Smooth muscle cell (in vitro differentiated cells): ENCODE measurements at regions not wholly inside any gene's neighbourhood (a gene's known extent, or its start where the extent isn't known, plus 50 kb on each side); places are given as distances from the start of the nearest gene placed in this dataset.

Experiments used
- DNase-seq: peaks from one replicate; lab custom pipeline; 2025; ENCODE audit not compliant: unreplicated experiment; lab: John Stamatoyannopoulos, UW
- H2AFZ ChIP-seq: fragments of 200-600 bp; sonication (generic); 2 replicates; pipeline ENCODE4 v1.6.0; 2016; ENCODE audit warnings: antibody characterized with exemption, low read depth, mild to moderate bottlenecking
- H3F3A ChIP-seq: fragments of 200-600 bp; sonication (generic); 2 replicates; pipeline ENCODE4 v1.6.0; 2017; ENCODE audit warnings: antibody characterized with exemption, low read depth
- H3K27ac ChIP-seq: fragments of 200-600 bp; sonication (generic); 2 replicates; pipeline ENCODE4 v1.5.1; 2016; ENCODE audit warnings: low read depth, mild to moderate bottlenecking
- H3K27me3 ChIP-seq: fragments of 200-600 bp; sonication (generic); 2 replicates; pipeline ENCODE4 v1.6.1; 2016; ENCODE audit warnings: low read depth, mild to moderate bottlenecking
- H3K36me3 ChIP-seq: fragments of 200-600 bp; sonication (generic); 2 replicates; pipeline ENCODE4 v1.5.1; 2016; ENCODE audit warnings: low read depth
- H3K4me1 ChIP-seq: fragments of 200-600 bp; sonication (generic); 2 replicates; pipeline ENCODE4 v1.5.1; 2016; ENCODE audit warnings: low read depth
- H3K4me2 ChIP-seq: fragments of 200-600 bp; sonication (generic); 2 replicates; pipeline ENCODE4 v1.6.0; 2016; ENCODE audit warnings: mild to moderate bottlenecking
- H3K4me3 ChIP-seq: fragments of 200-600 bp; sonication (generic); 2 replicates; pipeline ENCODE4 v1.5.1; 2016; ENCODE audit warnings: mild to moderate bottlenecking
- H3K79me2 ChIP-seq: fragments of 200-600 bp; sonication (generic); 2 replicates; pipeline ENCODE4 v1.6.0; 2016; ENCODE audit warnings: low read depth, mild to moderate bottlenecking
- H3K9ac ChIP-seq: fragments of 200-600 bp; sonication (generic); 2 replicates; pipeline ENCODE4 v1.6.0; 2016; ENCODE audit warnings: low read depth
- H3K9me3 ChIP-seq: fragments of 200-600 bp; sonication (generic); replicated peaks from 2 replicates; pipeline ENCODE4 v1.5.1; 2016; ENCODE audit warnings: low read depth
- H4K20me1 ChIP-seq: fragments of 200-600 bp; sonication (generic); 2 replicates; pipeline ENCODE4 v1.6.0; 2016; ENCODE audit warnings: low read depth
- WGBS: methylation state at CpG from one replicate; pipeline ENCODE4 v1.1.7; 2016; ENCODE audit warnings: low lambda C conversion rate; 5-methylcytosine and 5-hydroxymethylcytosine counted together
- TF ChIP-seq, protein P1 (sequence below): fragments of 200-600 bp; sonication (generic); IDR thresholded peaks from 2 replicates; pipeline ENCODE4 v1.5.1; 2017; ENCODE audit warnings: borderline replicate concordance, mild to moderate bottlenecking, antibody characterized with exemption; ENCODE audit not compliant: insufficient read depth, poor library complexity, severe bottlenecking

DNA sequence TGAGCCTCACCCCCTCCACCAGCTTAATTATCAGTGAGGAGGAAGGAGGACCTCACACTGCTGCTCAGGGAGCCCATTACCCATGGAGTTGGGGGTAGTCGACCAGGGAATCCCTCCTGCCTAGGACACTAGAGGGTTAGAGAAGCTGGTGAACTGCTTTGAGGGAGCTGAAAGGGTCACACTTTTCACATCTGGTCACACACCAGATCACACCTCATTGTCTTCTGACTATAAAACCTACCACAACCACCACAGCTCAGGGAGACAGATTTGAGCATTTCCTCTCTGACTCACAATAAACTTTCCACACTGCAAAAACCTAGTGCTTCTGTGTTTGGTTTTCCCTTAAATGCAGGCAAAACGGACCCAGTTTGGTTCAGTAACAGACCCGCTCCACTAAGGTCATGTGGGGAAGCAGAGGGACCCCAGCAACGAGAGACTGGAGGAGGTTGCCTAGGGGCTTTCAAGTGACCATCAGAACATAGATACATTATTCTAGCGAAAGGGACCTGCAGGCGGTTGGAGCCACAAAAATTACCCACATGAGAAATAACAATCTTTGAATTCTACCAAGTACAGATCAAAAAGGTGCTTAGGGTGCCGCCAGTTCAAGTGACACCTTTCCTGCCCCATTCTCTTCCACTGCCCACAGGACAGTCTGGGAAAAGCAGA is 151.4 kb upstream of the AVPR1A start:
- 72% methylated on average over 7 of the region's 7 CpGs for WGBS
- no peak overlapping the region for H3K4me3 ChIP-seq
- no peaks in the 10 kb centered on the region for H3K4me1 ChIP-seq
- no peaks in the 10 kb centered on the region for H3K36me3 ChIP-seq
- H3K79me2 ChIP-seq: no peaks in the 10 kb centered on the region
- no peak overlapping the region for H2AFZ ChIP-seq
- TF ChIP-seq, protein P1, sequence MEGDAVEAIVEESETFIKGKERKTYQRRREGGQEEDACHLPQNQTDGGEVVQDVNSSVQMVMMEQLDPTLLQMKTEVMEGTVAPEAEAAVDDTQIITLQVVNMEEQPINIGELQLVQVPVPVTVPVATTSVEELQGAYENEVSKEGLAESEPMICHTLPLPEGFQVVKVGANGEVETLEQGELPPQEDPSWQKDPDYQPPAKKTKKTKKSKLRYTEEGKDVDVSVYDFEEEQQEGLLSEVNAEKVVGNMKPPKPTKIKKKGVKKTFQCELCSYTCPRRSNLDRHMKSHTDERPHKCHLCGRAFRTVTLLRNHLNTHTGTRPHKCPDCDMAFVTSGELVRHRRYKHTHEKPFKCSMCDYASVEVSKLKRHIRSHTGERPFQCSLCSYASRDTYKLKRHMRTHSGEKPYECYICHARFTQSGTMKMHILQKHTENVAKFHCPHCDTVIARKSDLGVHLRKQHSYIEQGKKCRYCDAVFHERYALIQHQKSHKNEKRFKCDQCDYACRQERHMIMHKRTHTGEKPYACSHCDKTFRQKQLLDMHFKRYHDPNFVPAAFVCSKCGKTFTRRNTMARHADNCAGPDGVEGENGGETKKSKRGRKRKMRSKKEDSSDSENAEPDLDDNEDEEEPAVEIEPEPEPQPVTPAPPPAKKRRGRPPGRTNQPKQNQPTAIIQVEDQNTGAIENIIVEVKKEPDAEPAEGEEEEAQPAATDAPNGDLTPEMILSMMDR: no peak
- H3K27me3 ChIP-seq: no peaks in the 10 kb centered on the region
- H3K27ac ChIP-seq: peak overlapping the region; percentile 29
- no peaks in the 10 kb centered on the region for H4K20me1 ChIP-seq
- H3K9ac ChIP-seq: no peak overlapping the region
- no peak for DNase-seq
- H3K9me3 ChIP-seq: no peaks in the 10 kb centered on the region
- peaks cover 4% of the 10 kb centered on the region for H3F3A ChIP-seq
- no peak overlapping the region for H3K4me2 ChIP-seq

DNA sequence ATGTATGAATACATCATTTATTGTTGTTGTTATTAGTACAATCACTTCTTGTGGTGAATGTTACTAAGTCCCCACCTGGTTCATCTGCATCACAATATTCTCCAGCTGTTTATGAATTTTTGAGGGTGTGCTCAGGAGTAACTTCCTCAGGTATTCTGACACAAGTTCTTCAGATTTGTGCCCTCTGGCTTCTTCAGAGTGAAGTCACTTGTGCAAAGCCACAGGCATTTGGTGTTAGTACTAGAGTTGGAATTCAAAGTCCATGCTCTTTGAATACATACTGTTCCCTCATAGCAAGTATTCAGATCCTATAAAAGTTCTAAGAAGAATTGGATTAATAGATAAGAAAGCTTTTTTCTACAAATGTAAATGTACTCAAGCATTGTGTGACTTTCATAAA is 150.3 kb upstream of the AVPR1A start:
- Histone ChIP-seq H2AFZ (no peak overlapping the region), H3K27ac (peak overlapping the region; percentile 39), H3K9me3 (no peaks in the 10 kb centered on the region), H3K9ac (no peak overlapping the region), H3K4me1 (no peaks in the 10 kb centered on the region), H3K4me2 (no peak overlapping the region), H3F3A (peaks cover 4% of the 10 kb centered on the region), H3K4me3 (no peak overlapping the region), H3K79me2 (no peaks in the 10 kb centered on the region), H4K20me1 (no peaks in the 10 kb centered on the region), H3K27me3 (no peaks in the 10 kb centered on the region), H3K36me3 (no peaks in the 10 kb centered on the region)
- DNase-seq: no peak
- TF ChIP-seq, protein P1: no peak

- 92% methylated on average over 2 of the region's 2 CpGs for WGBS
These were observed 147.5 kb upstream of the AVPR1A start for GRCh38 chr12:63298386-63298930.

More at GRCh38 chr12:63298386-63298930, 147.5 kb upstream of the AVPR1A start:
- peaks cover 4% of the 10 kb centered on the region for H3F3A ChIP-seq
- no peaks in the 10 kb centered on the region for H3K27me3 ChIP-seq
- no peaks in the 10 kb centered on the region for H3K36me3 ChIP-seq
- H2AFZ ChIP-seq: no peak overlapping the region
- no peak overlapping the region for H3K27ac ChIP-seq
- no peaks in the 10 kb centered on the region for H3K79me2 ChIP-seq
- H3K4me3 ChIP-seq: no peak overlapping the region
- DNase-seq: no peak
- no peaks in the 10 kb centered on the region for H3K9me3 ChIP-seq
- TF ChIP-seq, protein P1: no peak
- H3K9ac ChIP-seq: no peak overlapping the region
- H4K20me1 ChIP-seq: no peaks in the 10 kb centered on the region
- no peaks in the 10 kb centered on the region for H3K4me1 ChIP-seq
- H3K4me2 ChIP-seq: no peak overlapping the region
